KMS-11 (cell line): ENCODE measurements at regions not wholly inside any gene's neighbourhood (a gene's known extent, or its start where the extent isn't known, plus 50 kb on each side); places are given as distances from the start of the nearest gene placed in this dataset.

Source experiments
- H2AFZ ChIP-seq: fragments of 200-600 bp; sonication (generic); 2 replicates; pipeline ENCODE4 v1.6.1; 2016; ENCODE audit warnings: antibody characterized with exemption, mixed run types, low read depth
- H3K27ac ChIP-seq: fragments of 200-600 bp; sonication (generic); 2 replicates; pipeline ENCODE4 v1.6.1; 2016; ENCODE audit warnings: mild to moderate bottlenecking, mixed run types
- H3K27me3 ChIP-seq: fragments of 200-600 bp; sonication (generic); 2 replicates; pipeline ENCODE4 v1.6.1; 2017; ENCODE audit warnings: mild to moderate bottlenecking, low read depth, mixed run types, moderate library complexity; ENCODE audit not compliant: insufficient read depth
- H3K36me3 ChIP-seq: fragments of 200-600 bp; sonication (generic); 2 replicates; pipeline ENCODE4 v1.6.1; 2017; ENCODE audit warnings: mild to moderate bottlenecking, mixed run types; ENCODE audit not compliant: insufficient read depth
- H3K4me1 ChIP-seq: fragments of 200-600 bp; sonication (generic); 2 replicates; pipeline ENCODE4 v1.6.1; 2016; ENCODE audit warnings: mild to moderate bottlenecking, low read depth, mixed run types; ENCODE audit not compliant: poor library complexity, severe bottlenecking
- H3K4me2 ChIP-seq: fragments of 200-600 bp; sonication (generic); 2 replicates; pipeline ENCODE4 v1.7.0; 2016; ENCODE audit warnings: mild to moderate bottlenecking, mixed run types
- H3K4me3 ChIP-seq: fragments of 200-600 bp; sonication (generic); IDR thresholded peaks from 2 replicates; pipeline ENCODE4 v1.6.1; 2017; ENCODE audit warnings: low read depth, low read length, mixed read lengths; ENCODE audit not compliant: insufficient read depth
- H3K79me2 ChIP-seq: fragments of 200-600 bp; sonication (generic); 2 replicates; pipeline ENCODE4 v1.6.1; 2016; ENCODE audit warnings: low read depth, mixed run types; ENCODE audit not compliant: insufficient read depth
- H3K9ac ChIP-seq: fragments of 200-600 bp; sonication (generic); 2 replicates; pipeline ENCODE4 v1.6.1; 2016; ENCODE audit warnings: mild to moderate bottlenecking, mixed run types
- H4K20me1 ChIP-seq: fragments of 200-600 bp; sonication (generic); 2 replicates; pipeline ENCODE4 v1.6.1; 2016; ENCODE audit warnings: mild to moderate bottlenecking, mixed run types; ENCODE audit not compliant: insufficient read depth
- TF ChIP-seq, protein P1 (sequence below): fragments of 200-600 bp; sonication (generic); conservative IDR thresholded peaks from 2 replicates; pipeline ENCODE4 v1.6.1; 2017; ENCODE audit warnings: low read depth, mild to moderate bottlenecking, antibody characterized with exemption, low read length, moderate library complexity, mixed read lengths

DNA sequence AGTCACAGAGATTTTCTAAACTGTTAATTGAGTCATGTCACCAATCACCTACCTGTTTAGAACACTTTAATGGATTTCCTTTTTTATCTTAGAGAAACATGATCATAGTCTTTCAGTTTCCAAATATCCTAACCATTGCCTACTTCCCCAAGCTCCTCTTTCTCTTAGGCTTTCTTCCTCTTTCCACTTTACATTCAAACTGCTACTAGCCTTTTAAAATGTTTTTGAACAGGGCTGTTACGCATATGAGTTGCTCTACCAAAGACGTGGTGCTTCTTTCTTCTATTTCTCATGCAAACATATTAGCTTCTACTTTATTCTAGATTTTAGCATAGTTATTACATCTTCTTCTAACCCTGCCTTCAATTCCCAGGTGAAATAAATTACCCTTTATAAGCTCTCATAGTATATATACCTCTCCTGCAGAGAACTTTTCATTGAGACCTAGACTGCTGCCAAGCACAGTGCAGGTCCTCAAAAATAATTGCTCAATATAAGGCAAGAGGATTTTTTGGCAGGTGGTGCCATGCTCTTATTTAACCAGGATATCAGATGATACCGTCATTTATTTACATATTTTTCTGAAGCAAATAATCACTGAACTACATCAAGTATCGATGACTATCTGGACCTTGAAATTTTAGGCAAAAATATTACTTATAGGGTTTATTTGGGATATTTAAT lies 937.1 kb downstream of the TSN start:
- no peaks in the 10 kb centered on the region for H3K4me1 ChIP-seq
- no peak overlapping the region for H2AFZ ChIP-seq
- no peak overlapping the region for H3K4me2 ChIP-seq
- no peaks in the 10 kb centered on the region for H3K36me3 ChIP-seq
- H3K4me3 ChIP-seq, result no peak overlapping the region
- no peak overlapping the region for H3K9ac ChIP-seq
- H3K27me3 ChIP-seq, result no peaks in the 10 kb centered on the region
- H4K20me1 ChIP-seq, result no peaks in the 10 kb centered on the region
- no peaks in the 10 kb centered on the region for H3K79me2 ChIP-seq
- no peak overlapping the region for H3K27ac ChIP-seq
- TF ChIP-seq, protein P1, sequence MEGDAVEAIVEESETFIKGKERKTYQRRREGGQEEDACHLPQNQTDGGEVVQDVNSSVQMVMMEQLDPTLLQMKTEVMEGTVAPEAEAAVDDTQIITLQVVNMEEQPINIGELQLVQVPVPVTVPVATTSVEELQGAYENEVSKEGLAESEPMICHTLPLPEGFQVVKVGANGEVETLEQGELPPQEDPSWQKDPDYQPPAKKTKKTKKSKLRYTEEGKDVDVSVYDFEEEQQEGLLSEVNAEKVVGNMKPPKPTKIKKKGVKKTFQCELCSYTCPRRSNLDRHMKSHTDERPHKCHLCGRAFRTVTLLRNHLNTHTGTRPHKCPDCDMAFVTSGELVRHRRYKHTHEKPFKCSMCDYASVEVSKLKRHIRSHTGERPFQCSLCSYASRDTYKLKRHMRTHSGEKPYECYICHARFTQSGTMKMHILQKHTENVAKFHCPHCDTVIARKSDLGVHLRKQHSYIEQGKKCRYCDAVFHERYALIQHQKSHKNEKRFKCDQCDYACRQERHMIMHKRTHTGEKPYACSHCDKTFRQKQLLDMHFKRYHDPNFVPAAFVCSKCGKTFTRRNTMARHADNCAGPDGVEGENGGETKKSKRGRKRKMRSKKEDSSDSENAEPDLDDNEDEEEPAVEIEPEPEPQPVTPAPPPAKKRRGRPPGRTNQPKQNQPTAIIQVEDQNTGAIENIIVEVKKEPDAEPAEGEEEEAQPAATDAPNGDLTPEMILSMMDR, result no peak

DNA sequence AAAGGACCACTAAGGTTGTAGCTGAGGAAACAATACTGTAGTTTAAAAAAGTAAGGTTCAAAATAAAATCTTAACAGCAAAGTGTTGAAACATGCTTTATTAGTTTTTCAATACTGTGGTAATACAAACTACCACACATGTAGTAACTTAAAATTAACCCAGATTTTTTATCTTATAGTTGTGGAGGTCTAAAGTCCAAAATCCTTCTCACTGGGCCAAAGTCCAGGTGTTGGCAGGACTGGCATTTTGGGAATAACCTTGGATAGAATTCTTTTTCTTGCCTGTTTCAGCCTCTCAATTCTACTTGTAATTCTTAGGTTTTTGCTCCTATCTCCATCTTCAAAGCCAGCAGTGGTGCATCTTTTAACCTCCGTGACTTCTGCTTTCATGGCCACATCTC lies 942.0 kb downstream of the TSN start:
- TF ChIP-seq, protein P1, result no peak
- no peaks in the 10 kb centered on the region for H4K20me1 ChIP-seq
- H3K9ac ChIP-seq, result no peak overlapping the region
- H3K4me1 ChIP-seq, result no peaks in the 10 kb centered on the region
- no peak overlapping the region for H3K4me3 ChIP-seq
- no peak overlapping the region for H3K4me2 ChIP-seq
- H3K36me3 ChIP-seq, result no peaks in the 10 kb centered on the region
- H3K27ac ChIP-seq, result no peak overlapping the region
- H3K79me2 ChIP-seq, result no peaks in the 10 kb centered on the region
- no peaks in the 10 kb centered on the region for H3K27me3 ChIP-seq
- no peak overlapping the region for H2AFZ ChIP-seq

DNA sequence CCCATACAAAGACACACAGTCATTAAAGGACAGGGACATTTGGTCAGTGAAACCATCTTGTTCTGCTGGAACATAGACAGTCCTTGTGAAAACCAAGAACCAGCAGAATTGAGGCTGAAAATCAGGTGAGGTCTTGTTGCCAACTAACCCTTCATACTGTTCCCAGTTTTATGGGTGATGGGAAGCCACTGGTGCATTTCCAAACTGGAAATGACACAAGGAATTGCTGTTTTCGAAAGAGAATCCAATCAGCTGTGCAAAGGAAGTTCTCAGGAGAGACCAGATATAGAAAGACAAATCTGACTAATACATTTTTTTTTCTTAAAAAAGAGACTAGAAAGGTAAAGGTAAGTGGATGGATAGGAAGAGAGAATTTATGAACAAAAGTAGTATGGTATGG lies 948.2 kb downstream of the TSN start:
- Histone ChIP-seq H3K36me3 (no peaks in the 10 kb centered on the region), H3K4me1 (no peaks in the 10 kb centered on the region), H3K9ac (no peak overlapping the region), H3K4me3 (no peak overlapping the region), H3K27ac (no peak overlapping the region), H3K79me2 (no peaks in the 10 kb centered on the region), H2AFZ (no peak overlapping the region), H4K20me1 (no peaks in the 10 kb centered on the region), H3K27me3 (no peaks in the 10 kb centered on the region), H3K4me2 (no peak overlapping the region)
- TF ChIP-seq, protein P1, result no peak

DNA sequence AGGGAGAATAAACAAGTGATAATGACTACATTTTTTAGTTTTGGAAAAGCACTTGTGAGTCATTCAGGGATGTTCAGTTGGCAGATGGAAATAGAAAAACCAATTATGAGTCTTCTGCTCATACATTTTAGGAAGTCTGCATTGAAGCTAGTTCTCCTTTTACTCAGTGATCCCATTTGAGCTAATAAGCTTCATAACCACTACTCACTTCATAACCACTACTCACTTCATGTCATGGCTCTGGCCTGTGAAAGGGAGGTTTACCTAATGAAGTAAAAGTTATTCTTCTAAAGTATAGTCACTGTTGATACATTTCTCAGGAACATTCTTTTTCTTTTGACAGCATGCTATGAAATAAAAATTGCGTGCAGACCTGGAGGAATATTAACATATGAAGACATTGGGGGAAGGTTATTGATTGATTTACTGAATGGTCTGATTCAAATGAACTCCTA lies 948.7 kb downstream of the TSN start:
- H4K20me1 ChIP-seq, result no peaks in the 10 kb centered on the region
- H3K27ac ChIP-seq, result no peak overlapping the region
- no peak overlapping the region for H3K4me3 ChIP-seq
- H3K9ac ChIP-seq, result no peak overlapping the region
- TF ChIP-seq, protein P1, result no peak
- H3K36me3 ChIP-seq, result no peaks in the 10 kb centered on the region
- no peaks in the 10 kb centered on the region for H3K79me2 ChIP-seq
- no peaks in the 10 kb centered on the region for H3K4me1 ChIP-seq
- no peak overlapping the region for H2AFZ ChIP-seq
- H3K27me3 ChIP-seq, result no peaks in the 10 kb centered on the region
- H3K4me2 ChIP-seq, result no peak overlapping the region
